HCEC 1CT (cell line): ENCODE measurements at regions not wholly inside any gene's neighbourhood (a gene's known extent, or its start where the extent isn't known, plus 50 kb on each side); places are given as distances from the start of the nearest gene placed in this dataset.
"Not testable (repeated sequence)": the region's sequence is repeated elsewhere in the genome, so short reads cannot be mapped to it uniquely, and the experiment has no call there.

ENCODE experiments used
- DNase-seq: peaks from one replicate; pipeline ENCODE4 v3.0.0-alpha.2; 2017

GRCh38 chr1:157287462-157287861 lies 149.3 kb upstream of the ETV3 start:
- DNase-seq = no peak

DNA sequence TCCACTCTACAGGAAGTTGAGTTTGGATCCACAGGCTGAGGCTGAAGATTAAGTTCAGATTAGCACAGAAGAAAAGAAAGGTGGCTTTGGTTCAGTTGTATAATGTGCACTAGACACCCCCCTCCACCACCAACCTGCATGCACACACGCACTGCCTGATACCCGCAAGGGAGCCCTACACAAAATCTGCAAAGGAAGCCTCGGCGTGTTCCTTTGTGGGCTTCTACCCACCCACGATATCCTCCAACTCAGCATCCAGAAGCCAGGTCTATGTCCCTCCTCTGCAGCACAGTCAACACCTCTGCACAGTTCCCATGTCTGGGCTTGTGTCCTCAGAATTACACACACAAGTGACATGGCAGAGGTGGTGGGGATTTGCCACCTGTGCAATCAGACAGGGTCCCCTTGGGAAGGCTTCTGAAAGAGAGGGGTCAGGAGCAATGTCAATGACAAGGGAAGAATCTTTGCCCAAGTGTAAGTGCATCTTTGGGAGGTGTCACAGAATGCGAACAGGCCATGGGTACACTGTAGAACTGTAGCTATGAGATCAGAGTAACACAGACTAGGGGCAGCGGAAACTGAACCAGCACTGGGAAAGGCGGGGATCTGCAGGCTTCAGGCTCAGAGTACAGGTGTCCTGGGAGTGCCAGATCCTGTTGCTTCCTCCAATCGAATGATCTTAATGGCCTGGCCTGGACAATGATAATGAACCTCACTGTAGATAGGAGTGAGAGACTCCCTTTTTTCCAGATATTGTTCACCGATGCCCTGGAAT lies 148.6 kb upstream of the ETV3 start:
- no peak for DNase-seq

GRCh38 chr1:157286096-157286495 lies 147.9 kb upstream of the ETV3 start:
- no peak for DNase-seq

DNA sequence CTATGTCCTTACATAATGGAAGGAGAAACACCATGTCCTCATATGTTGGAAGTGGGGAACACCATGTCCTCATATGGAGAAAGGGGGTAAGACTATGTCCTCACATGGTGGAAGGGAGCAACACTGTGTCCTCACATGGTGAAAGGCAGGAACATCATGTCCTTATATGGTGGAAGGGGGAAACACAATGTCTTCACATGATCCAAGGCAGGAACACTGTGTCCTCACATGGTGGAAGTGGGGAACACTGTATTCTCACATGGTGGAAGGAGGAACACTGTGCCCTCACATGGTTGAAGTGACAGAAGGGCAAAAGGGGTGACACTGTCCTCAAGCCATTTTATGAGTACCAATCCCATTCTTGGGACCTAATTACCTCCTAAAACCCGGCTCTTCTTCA lies 146.3 kb upstream of the ETV3 start:
- DNase-seq = no peak

DNA sequence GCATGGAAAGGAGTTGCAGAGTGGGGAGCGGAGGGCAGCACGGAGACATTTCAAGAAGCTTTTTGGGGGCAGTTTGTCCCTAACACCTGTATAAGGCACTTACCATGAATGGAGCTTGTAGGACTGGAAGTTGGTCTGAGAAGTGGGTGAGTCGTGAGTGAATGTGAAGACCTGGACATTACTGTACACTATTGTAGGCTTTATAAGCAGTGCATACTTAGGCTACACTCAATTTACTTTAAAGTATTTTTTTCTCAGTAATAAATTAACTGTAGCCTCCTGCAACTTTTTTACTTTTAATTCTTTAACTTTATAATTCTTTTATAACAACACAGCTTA lies 141.6 kb upstream of the ETV3 start:
- no peak for DNase-seq

- no peak for DNase-seq
These were observed 141.1 kb upstream of the ETV3 start for GRCh38 chr1:157279138-157279801.

GRCh38 chr1:157278383-157279137 lies 140.4 kb upstream of the ETV3 start:
- no peak for DNase-seq

DNA sequence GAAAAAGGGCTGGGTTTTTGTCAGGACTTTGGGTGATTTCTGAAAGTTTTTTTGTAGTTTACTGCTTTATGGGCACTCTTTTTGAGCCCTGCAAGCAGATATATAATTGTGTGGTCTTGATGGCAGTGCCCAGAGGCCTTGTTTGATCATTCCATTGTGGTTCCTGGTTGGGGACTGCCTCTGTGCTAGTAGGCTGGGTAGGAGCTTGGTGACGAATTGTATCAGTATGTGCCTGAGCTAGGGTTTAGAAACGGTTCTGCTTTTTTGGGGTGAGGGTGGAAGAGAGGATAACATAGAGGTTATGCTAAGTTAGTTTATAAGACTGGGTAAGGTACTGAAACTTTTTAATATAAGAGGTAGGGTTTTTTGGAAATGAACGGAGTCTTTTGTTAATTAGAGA lies 139.7 kb upstream of the ETV3 start:
- DNase-seq = no peak

GRCh38 chr1:157277281-157277680 lies 139.1 kb upstream of the ETV3 start:
- no peak for DNase-seq

DNA sequence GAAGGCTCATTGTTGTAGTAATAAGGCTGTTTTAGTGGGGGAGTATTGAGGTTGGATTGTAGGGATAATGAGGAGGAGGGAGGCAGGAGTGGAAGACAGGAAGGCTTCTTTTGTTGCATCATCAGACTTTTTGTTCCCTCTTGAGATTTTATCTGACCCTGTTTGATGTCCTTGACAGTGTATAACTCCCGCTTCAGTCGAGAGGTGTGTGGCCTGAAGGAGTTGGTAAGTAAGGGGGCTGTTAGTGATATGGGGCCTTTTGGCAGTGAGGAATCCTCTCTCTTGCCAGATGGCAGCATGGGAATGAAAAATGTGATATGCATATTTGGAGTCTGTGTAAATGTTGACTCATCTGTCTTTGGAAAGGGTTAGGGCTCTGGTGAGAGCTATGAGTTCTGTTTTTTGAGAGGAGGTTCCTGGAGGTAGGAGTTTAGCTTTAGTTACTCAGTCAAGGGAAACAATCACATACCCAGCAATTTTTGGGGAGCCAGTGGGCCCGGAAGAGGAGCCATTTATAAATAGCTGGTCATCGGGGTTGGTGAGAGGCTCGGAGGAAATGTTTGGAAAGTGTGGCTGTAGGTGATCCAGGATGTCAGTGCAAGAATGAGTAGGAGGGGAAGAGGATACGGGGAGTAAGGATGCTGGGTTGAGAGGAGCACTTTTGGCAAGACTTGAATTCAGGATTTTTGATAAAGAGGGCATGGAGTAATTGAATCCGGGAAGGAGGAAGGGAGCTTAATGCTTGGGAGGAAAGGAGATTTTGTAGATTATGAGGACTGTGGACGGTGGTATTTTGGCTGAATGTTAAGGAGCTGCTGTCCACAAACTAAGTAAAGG lies 136.7 kb upstream of the ETV3 start:
- DNase-seq = peak; percentile 68

DNA sequence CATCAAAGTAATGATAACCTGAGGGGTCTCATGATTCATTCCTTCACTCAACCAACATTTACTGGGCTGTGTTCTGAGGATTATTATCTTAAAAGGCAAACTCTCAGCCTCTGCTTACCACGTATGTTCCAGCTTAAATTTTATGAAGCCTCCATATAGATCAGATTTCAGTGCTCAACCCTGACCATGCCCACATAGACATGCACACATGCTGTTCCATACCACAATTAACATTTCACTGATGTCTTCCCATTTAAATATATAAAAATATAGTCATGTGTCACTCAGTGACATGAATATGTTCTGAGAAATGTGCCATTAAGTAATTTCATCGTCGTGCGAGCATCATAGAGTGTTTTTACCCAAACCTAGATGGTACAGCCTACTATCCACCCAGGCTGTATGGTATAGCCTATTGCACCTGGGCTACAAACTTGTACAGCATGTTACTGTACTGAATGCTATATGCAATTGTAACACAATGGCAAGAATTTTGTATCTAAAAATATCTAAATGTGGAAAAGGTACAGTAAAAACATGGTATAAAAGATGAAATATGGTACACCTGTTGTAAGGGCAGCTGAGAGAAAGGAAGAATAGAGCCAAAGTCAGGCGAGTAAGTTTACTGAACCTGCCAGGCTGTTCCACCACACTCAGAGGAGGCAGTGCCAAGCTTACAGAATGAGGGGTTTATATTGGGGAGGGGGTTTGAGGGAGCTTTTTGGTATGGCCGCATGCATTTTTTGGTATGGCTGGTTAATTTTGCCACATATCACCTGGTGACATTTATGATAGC lies 134.7 kb upstream of the ETV3 start:
- DNase-seq = no peak

GRCh38 chr1:157272264-157272663 lies 134.1 kb upstream of the ETV3 start:
- no peak for DNase-seq

- DNase-seq = no peak
These were observed 132.6 kb upstream of the ETV3 start for GRCh38 chr1:157270705-157271274.

DNA sequence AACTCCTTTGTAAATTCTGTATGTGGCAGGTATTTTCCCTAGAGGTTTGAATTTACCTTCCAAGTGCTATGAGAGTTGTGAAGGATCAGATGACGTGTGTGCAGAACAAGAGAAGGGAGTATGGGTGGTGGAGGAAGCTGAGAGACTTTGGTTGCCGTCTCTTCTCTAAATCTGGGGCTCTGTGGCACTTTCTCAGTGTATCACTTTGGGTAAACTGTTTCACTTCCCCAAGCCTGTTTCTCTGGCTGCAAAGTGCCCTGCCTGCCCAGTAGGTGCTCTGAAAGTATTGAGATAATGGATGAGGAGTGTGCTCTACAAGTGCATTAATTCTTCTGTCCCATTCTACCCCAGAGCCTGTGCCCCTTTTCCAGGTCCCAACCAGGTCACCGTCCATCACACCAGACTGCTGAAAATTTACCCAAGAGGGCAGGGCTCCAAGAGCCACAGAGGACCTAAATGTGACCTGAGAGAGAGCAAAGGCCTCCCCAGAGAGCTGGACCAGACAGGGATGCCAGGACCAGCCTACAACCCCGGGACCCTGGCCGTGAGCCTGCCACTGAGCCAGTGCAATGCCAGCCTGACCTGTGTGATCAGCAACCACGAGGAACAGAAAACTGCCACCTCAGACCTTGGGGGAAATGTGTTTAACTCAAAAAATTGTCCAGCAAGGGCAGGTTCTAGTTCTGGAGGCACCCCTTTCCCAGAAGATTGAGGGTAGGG lies 131.6 kb upstream of the ETV3 start:
- no peak for DNase-seq

DNA sequence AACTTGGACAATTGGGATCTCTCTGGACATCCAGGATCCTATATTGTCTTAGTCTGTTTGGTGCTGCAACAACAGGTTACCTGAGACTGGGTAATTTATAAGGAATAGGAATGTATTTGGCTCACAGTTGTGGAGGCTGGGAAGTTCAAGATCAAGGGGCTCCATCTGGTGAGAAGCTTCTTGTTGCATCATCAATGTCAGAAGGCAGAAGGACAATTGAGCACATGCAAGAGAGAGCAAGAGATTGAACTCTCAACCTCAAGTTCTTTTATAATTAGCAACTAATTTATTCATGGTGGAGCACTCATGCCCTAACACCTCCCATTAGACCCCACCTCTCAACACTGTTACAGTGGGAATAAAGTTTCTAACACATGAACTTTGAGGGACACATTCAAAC lies 124.7 kb upstream of the ETV3 start:
- no peak for DNase-seq

GRCh38 chr1:157262422-157262821 lies 124.2 kb upstream of the ETV3 start:
- no peak for DNase-seq

- DNase-seq = not testable (repeated sequence)
These were observed 117.7 kb upstream of the ETV3 start for GRCh38 chr1:157255891-157256290.

DNA sequence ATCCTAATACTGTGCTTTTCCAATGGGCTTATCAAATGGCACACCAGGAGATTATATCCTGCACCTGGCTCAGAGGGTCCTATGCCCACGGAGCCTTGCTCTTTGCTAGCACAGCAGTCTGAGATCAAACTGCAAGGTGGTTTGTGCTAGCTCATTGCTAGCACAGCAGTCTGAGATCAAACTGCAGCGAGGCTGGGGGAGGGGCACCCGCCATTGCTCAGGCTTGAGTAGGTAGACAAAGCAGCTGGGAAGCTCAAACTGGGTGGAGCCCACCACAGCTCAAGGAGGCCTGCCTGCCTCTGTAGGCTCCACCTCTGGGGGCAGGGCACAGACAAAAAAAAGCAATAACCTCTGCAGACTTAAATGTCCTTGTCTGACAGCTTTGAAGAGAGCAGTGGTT lies 116.0 kb upstream of the ETV3 start:
- not testable (repeated sequence) for DNase-seq

- DNase-seq = no peak
These were observed 114.3 kb upstream of the ETV3 start for GRCh38 chr1:157252473-157252872.

DNA sequence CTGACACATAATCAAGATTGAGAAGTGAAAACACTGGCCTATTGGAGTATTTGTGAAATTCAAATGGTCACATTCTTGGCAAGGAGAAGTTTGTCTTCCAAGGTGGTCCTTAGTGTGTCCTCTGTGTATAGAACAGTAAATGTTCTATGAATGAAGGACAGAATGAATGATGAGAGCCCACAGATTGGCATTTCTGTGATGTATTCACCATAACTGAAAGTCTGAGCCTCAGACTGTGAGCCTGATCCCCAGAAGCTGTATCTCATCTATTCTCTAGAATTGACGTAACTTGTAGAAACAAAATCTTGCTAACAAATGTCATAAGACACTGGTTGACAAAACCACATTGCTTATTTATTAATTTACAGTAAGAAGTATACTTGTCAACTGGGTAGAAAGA lies 111.5 kb upstream of the ETV3 start:
- DNase-seq = no peak

GRCh38 chr1:157249326-157249725 lies 111.1 kb upstream of the ETV3 start:
- no peak for DNase-seq

- DNase-seq = not testable (repeated sequence)
These were observed 109.5 kb upstream of the ETV3 start for GRCh38 chr1:157247764-157248049.
